ENCODE measurements at regions not wholly inside any gene's neighbourhood (a gene's known extent, or its start where the extent isn't known, plus 50 kb on each side); places are given as distances from the start of the nearest gene placed in this dataset.

GRCh38 chr11:97657852-97658251 lies 1268.0 kb downstream of the JRKL start:
- no peak for TF ChIP-seq POLR2A (IDR thresholded peaks at IDR 0.05)
- TF ChIP-seq CTCF (IDR thresholded peaks at IDR 0.05) = no peak

Measured in sigmoid colon (tissue), 3 donors.